ENCODE measurements at regions not wholly inside any gene's neighbourhood (a gene's known extent, or its start where the extent isn't known, plus 50 kb on each side); places are given as distances from the start of the nearest gene placed in this dataset.

DNA sequence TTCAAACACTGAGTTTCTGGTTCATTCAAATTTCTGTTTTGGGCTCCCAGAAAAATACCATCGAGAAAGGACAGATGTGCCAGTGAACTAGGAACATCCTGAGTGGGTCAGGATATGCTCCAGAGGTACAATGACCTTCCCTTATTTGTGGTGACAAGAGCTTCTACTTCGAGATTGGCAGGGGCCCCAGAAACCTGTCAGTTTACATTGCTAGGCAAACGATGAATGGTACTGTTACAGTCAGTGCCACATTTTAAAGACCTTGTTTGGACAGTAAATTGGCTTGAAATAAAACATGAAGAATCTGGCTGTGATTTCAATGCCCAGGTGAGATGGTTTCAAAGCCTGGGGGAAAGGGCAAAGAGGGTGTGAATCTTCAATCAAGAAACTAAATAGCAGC, 454.5 kb upstream of the ID4 start:
- TF ChIP-seq, protein P1, sequence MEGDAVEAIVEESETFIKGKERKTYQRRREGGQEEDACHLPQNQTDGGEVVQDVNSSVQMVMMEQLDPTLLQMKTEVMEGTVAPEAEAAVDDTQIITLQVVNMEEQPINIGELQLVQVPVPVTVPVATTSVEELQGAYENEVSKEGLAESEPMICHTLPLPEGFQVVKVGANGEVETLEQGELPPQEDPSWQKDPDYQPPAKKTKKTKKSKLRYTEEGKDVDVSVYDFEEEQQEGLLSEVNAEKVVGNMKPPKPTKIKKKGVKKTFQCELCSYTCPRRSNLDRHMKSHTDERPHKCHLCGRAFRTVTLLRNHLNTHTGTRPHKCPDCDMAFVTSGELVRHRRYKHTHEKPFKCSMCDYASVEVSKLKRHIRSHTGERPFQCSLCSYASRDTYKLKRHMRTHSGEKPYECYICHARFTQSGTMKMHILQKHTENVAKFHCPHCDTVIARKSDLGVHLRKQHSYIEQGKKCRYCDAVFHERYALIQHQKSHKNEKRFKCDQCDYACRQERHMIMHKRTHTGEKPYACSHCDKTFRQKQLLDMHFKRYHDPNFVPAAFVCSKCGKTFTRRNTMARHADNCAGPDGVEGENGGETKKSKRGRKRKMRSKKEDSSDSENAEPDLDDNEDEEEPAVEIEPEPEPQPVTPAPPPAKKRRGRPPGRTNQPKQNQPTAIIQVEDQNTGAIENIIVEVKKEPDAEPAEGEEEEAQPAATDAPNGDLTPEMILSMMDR (IDR thresholded peaks at IDR 0.05; ENCODE audit: poor library complexity, severe bottlenecking), result no peak
- TF ChIP-seq MXI1 (conservative IDR thresholded peaks at IDR 0.05; ENCODE audit: poor library complexity, severe bottlenecking) (no peak), POLR2AphosphoS5 (IDR thresholded peaks at IDR 0.05) (no peak), EZH2 (IDR thresholded peaks at IDR 0.05; ENCODE audit: borderline replicate concordance, insufficient read depth, low read length, poor library complexity, severe bottlenecking) (no peak), RAD21 (conservative IDR thresholded peaks at IDR 0.05) (no peak)
